ENCODE measurements at regions not wholly inside any gene's neighbourhood (a gene's known extent, or its start where the extent isn't known, plus 50 kb on each side); places are given as distances from the start of the nearest gene placed in this dataset.

- DNase-seq: no peak
These were observed 55.7 kb upstream of the OR5AN1 start for GRCh38 chr11:59302991-59303390.

- no peak for DNase-seq
These were observed 63.3 kb upstream of the OR5AN1 start for GRCh38 chr11:59295435-59295834.

GRCh38 chr11:59292611-59293010, 66.1 kb upstream of the OR5AN1 start:
- no peak for DNase-seq

- DNase-seq: no peak
These were observed 67.5 kb upstream of the OR5AN1 start for GRCh38 chr11:59291228-59291627.

GRCh38 chr11:59289356-59290181, 69.1 kb upstream of the OR5AN1 start:
- DNase-seq: no peak

- no peak for DNase-seq
These were observed 72.9 kb upstream of the OR5AN1 start for GRCh38 chr11:59285716-59286260.

GRCh38 chr11:59284773-59285129, 72.0 kb upstream of the MPEG1 start:
- DNase-seq: no peak

- peak; percentile 67 for DNase-seq
These were observed 71.4 kb upstream of the MPEG1 start for GRCh38 chr11:59283825-59284772.

- DNase-seq: no peak
These were observed 70.6 kb upstream of the MPEG1 start for GRCh38 chr11:59283311-59283710.

GRCh38 chr11:59281177-59281576, 68.5 kb upstream of the MPEG1 start:
- DNase-seq: no peak

- peak; percentile 25 for DNase-seq
These were observed 60.7 kb upstream of the MPEG1 start for GRCh38 chr11:59273373-59273841.

- DNase-seq: no peak
These were observed 60.1 kb upstream of the MPEG1 start for GRCh38 chr11:59272771-59273372.

- no peak for DNase-seq
These were observed 59.1 kb upstream of the MPEG1 start for GRCh38 chr11:59271811-59272327.

- no peak for DNase-seq
These were observed 58.6 kb upstream of the MPEG1 start for GRCh38 chr11:59271247-59271755.

GRCh38 chr11:59267736-59268475, 55.2 kb upstream of the MPEG1 start:
- DNase-seq: no peak

- DNase-seq: no peak
These were observed 54.5 kb upstream of the MPEG1 start for GRCh38 chr11:59267196-59267595.

GRCh38 chr11:59266491-59266890, 53.8 kb upstream of the MPEG1 start:
- DNase-seq: no peak

GRCh38 chr11:59265735-59266134, 53.0 kb upstream of the MPEG1 start:
- no peak for DNase-seq

GRCh38 chr11:59264736-59265135, 52.0 kb upstream of the MPEG1 start:
- no peak for DNase-seq

GRCh38 chr11:59263225-59263894, 50.6 kb upstream of the MPEG1 start:
- DNase-seq: peak; percentile 27
